ENCODE measurements at regions not wholly inside any gene's neighbourhood (a gene's known extent, or its start where the extent isn't known, plus 50 kb on each side); places are given as distances from the start of the nearest gene placed in this dataset.

GRCh38 chr6:153218184-153218792 lies 87.2 kb upstream of the RGS17 start:
- intact Hi-C loops (cut with micrococcal nuclease; ENCODE audit: unreplicated experiment): no loop called here
- H3K27ac ChIP-seq (ENCODE audit: low read depth, low read length, poor library complexity, severe bottlenecking): no peak overlapping the region
- H3K4me1 ChIP-seq (ENCODE audit: insufficient read depth, low read length, poor library complexity, severe bottlenecking): no peaks in the 10 kb centered on the region
- no peaks in the 10 kb centered on the region for H3K9me2 ChIP-seq (ENCODE audit: insufficient read depth, low read length)
- H3K9me3 ChIP-seq (ENCODE audit: low read length): no peaks in the 10 kb centered on the region
- H3K79me2 ChIP-seq (ENCODE audit: insufficient read depth, low read depth, low read length): no peaks in the 10 kb centered on the region
- no peak overlapping the region for H3K4me3 ChIP-seq (ENCODE audit: low read depth, low read length, poor library complexity, severe bottlenecking)
- CTCF ChIA-PET (ENCODE audit: unreplicated experiment): no interaction called here
- no peak overlapping the region for H2AFZ ChIP-seq (ENCODE audit: low read length)
- BruUV-seq (replicated peaks): no TSS peak
- H3K4me2 ChIP-seq (ENCODE audit: low read length): no peak overlapping the region
- TF ChIP-seq CTCF (conservative IDR thresholded peaks at IDR 0.05; ENCODE audit: low read length) (no peak), EZH2phosphoT487 (IDR thresholded peaks at IDR 0.05; ENCODE audit: borderline replicate concordance, low read depth, low read length) (no peak)
- H3K36me3 ChIP-seq (ENCODE audit: insufficient read depth, low read length): no peaks in the 10 kb centered on the region
- no peak for DNase-seq (ENCODE audit: low spot score)
- H4K20me1 ChIP-seq (ENCODE audit: insufficient read depth, low read length): no peaks in the 10 kb centered on the region
- POLR2A ChIA-PET: no interaction called here

GRCh38 chr6:153216789-153217188 lies 85.7 kb upstream of the RGS17 start:
- CTCF ChIA-PET (ENCODE audit: unreplicated experiment): no interaction called here
- Histone ChIP-seq H3K9me2 (ENCODE audit: insufficient read depth, low read length) (no peaks in the 10 kb centered on the region), H3K4me1 (ENCODE audit: insufficient read depth, low read length, poor library complexity, severe bottlenecking) (no peaks in the 10 kb centered on the region), H3K36me3 (ENCODE audit: insufficient read depth, low read length) (no peaks in the 10 kb centered on the region), H3K9me3 (ENCODE audit: low read length) (no peaks in the 10 kb centered on the region), H3K4me2 (ENCODE audit: low read length) (no peak overlapping the region), H2AFZ (ENCODE audit: low read length) (no peak overlapping the region), H4K20me1 (ENCODE audit: insufficient read depth, low read length) (no peaks in the 10 kb centered on the region), H3K79me2 (ENCODE audit: insufficient read depth, low read depth, low read length) (no peaks in the 10 kb centered on the region), H3K27ac (ENCODE audit: low read depth, low read length, poor library complexity, severe bottlenecking) (no peak overlapping the region), H3K4me3 (ENCODE audit: low read depth, low read length, poor library complexity, severe bottlenecking) (no peak overlapping the region)
- intact Hi-C loops (cut with micrococcal nuclease; ENCODE audit: unreplicated experiment): no loop called here
- no TSS peak for BruUV-seq (replicated peaks)
- TF ChIP-seq EZH2phosphoT487 (IDR thresholded peaks at IDR 0.05; ENCODE audit: borderline replicate concordance, low read depth, low read length): no peak
- no peak for TF ChIP-seq CTCF (conservative IDR thresholded peaks at IDR 0.05; ENCODE audit: low read length)
- no peak for DNase-seq (ENCODE audit: low spot score)
- POLR2A ChIA-PET: no interaction called here

- Histone ChIP-seq H2AFZ (ENCODE audit: low read length) (no peak overlapping the region), H4K20me1 (ENCODE audit: insufficient read depth, low read length) (no peaks in the 10 kb centered on the region), H3K9me3 (ENCODE audit: low read length) (no peaks in the 10 kb centered on the region), H3K36me3 (ENCODE audit: insufficient read depth, low read length) (no peaks in the 10 kb centered on the region), H3K4me1 (ENCODE audit: insufficient read depth, low read length, poor library complexity, severe bottlenecking) (no peaks in the 10 kb centered on the region), H3K4me2 (ENCODE audit: low read length) (no peak overlapping the region), H3K79me2 (ENCODE audit: insufficient read depth, low read depth, low read length) (no peaks in the 10 kb centered on the region), H3K27ac (ENCODE audit: low read depth, low read length, poor library complexity, severe bottlenecking) (no peak overlapping the region), H3K9me2 (ENCODE audit: insufficient read depth, low read length) (no peaks in the 10 kb centered on the region), H3K4me3 (ENCODE audit: low read depth, low read length, poor library complexity, severe bottlenecking) (no peak overlapping the region)
- CTCF ChIA-PET (ENCODE audit: unreplicated experiment): no interaction called here
- intact Hi-C loops (cut with micrococcal nuclease; ENCODE audit: unreplicated experiment): no loop called here
- no TSS peak for BruUV-seq (replicated peaks)
- no peak for DNase-seq (ENCODE audit: low spot score)
- POLR2A ChIA-PET: interaction anchor here (0.7 kb wide), 1 partner anchor 817 kb away, joined by 3 read pairs; no protein-coding TSS in a partner anchor
- TF ChIP-seq CTCF (conservative IDR thresholded peaks at IDR 0.05; ENCODE audit: low read length) (no peak), EZH2phosphoT487 (IDR thresholded peaks at IDR 0.05; ENCODE audit: borderline replicate concordance, low read depth, low read length) (no peak)
Measured at GRCh38 chr6:153215242-153215641, 84.2 kb upstream of the RGS17 start.
